ENCODE measurements at regions not wholly inside any gene's neighbourhood (a gene's known extent, or its start where the extent isn't known, plus 50 kb on each side); places are given as distances from the start of the nearest gene placed in this dataset.

GRCh38 chr1:3954170-3955169 lies 54.4 kb upstream of the C1orf174 start:
- Histone ChIP-seq H3K36me3 (no peaks in the 10 kb centered on the region), H3K4me3 (no peak overlapping the region), H3K9me3 (no peaks in the 10 kb centered on the region), H3K4me1 (ENCODE audit: control insufficient read depth in 1 of 2, low read depth in 2 of 2) (no peaks in the 10 kb centered on the region), H3K27me3 (replicated peaks; ENCODE audit: insufficient read depth) (no peaks in the 10 kb centered on the region), H3K27ac (no peak overlapping the region)
- DNase-seq (ENCODE audit: low spot score) = no peak
- ATAC-seq (ENCODE audit: insufficient number of reproducible peaks, low FRiP score, low read depth) = no peak
- TF ChIP-seq CTCF (IDR thresholded peaks at IDR 0.05) = no peak

GRCh38 chr1:3955196-3955772 lies 55.2 kb upstream of the C1orf174 start:
- Histone ChIP-seq H3K4me1 (ENCODE audit: control insufficient read depth in 1 of 2, low read depth in 2 of 2) (no peaks in the 10 kb centered on the region), H3K9me3 (no peaks in the 10 kb centered on the region), H3K27me3 (replicated peaks; ENCODE audit: insufficient read depth) (no peaks in the 10 kb centered on the region), H3K36me3 (no peaks in the 10 kb centered on the region), H3K4me3 (no peak overlapping the region), H3K27ac (no peak overlapping the region)
- no peak for DNase-seq (ENCODE audit: low spot score)
- TF ChIP-seq CTCF (IDR thresholded peaks at IDR 0.05) = no peak
- ATAC-seq (ENCODE audit: insufficient number of reproducible peaks, low FRiP score, low read depth) = no peak

GRCh38 chr1:3956527-3957170 lies 56.6 kb upstream of the C1orf174 start:
- TF ChIP-seq CTCF (IDR thresholded peaks at IDR 0.05) = no peak
- DNase-seq (ENCODE audit: low spot score) = no peak
- ATAC-seq (ENCODE audit: insufficient number of reproducible peaks, low FRiP score, low read depth) = no peak
- H3K4me1 ChIP-seq (ENCODE audit: control insufficient read depth in 1 of 2, low read depth in 2 of 2) = no peaks in the 10 kb centered on the region
- no peaks in the 10 kb centered on the region for H3K36me3 ChIP-seq
- no peak overlapping the region for H3K27ac ChIP-seq
- H3K9me3 ChIP-seq = no peaks in the 10 kb centered on the region
- no peak overlapping the region for H3K4me3 ChIP-seq
- no peaks in the 10 kb centered on the region for H3K27me3 ChIP-seq (replicated peaks; ENCODE audit: insufficient read depth)

- Histone ChIP-seq H3K27me3 (replicated peaks; ENCODE audit: insufficient read depth) (no peaks in the 10 kb centered on the region), H3K4me3 (no peak overlapping the region), H3K4me1 (ENCODE audit: control insufficient read depth in 1 of 2, low read depth in 2 of 2) (no peaks in the 10 kb centered on the region), H3K9me3 (no peaks in the 10 kb centered on the region), H3K36me3 (no peaks in the 10 kb centered on the region), H3K27ac (no peak overlapping the region)
- no peak for DNase-seq (ENCODE audit: low spot score)
- TF ChIP-seq CTCF (IDR thresholded peaks at IDR 0.05) = no peak
- no peak for ATAC-seq (ENCODE audit: insufficient number of reproducible peaks, low FRiP score, low read depth)
Measured at GRCh38 chr1:3959361-3959760, 59.3 kb upstream of the C1orf174 start.

- Histone ChIP-seq H3K36me3 (no peaks in the 10 kb centered on the region), H3K9me3 (no peaks in the 10 kb centered on the region), H3K27ac (no peak overlapping the region), H3K27me3 (replicated peaks; ENCODE audit: insufficient read depth) (no peaks in the 10 kb centered on the region), H3K4me1 (ENCODE audit: control insufficient read depth in 1 of 2, low read depth in 2 of 2) (no peaks in the 10 kb centered on the region), H3K4me3 (no peak overlapping the region)
- TF ChIP-seq CTCF (IDR thresholded peaks at IDR 0.05) = no peak
- ATAC-seq (ENCODE audit: insufficient number of reproducible peaks, low FRiP score, low read depth) (no peak), DNase-seq (ENCODE audit: low spot score) (no peak)
Measured at GRCh38 chr1:3963554-3963953, 63.5 kb upstream of the C1orf174 start.
